ENCODE measurements at regions not wholly inside any gene's neighbourhood (a gene's known extent, or its start where the extent isn't known, plus 50 kb on each side); places are given as distances from the start of the nearest gene placed in this dataset.

DNA sequence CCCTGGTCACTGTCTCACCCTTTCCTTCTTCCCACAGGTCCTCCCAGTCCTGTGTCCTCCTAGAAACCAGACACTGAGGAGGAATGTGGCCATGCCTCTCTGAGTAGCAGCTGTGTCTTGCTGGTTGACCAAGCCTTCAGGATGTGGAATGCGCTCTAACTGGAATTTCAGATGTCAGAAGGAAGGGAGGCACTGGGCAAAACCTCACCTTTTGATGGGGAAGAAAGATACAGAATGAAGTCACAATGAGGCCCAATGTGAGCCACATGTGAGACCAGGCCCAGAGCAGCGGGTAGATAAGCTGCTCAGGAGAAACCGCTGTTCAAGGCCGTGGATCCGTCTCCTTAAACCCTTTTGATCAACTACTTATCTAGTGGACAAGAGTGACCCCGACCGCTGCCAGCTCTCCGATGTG lies 54.8 kb upstream of the ECHDC3 start (continued):
- TF ChIP-seq PRDM10 (tag by site-specific recombination; IDR thresholded peaks at IDR 0.05), result no peak

DNA sequence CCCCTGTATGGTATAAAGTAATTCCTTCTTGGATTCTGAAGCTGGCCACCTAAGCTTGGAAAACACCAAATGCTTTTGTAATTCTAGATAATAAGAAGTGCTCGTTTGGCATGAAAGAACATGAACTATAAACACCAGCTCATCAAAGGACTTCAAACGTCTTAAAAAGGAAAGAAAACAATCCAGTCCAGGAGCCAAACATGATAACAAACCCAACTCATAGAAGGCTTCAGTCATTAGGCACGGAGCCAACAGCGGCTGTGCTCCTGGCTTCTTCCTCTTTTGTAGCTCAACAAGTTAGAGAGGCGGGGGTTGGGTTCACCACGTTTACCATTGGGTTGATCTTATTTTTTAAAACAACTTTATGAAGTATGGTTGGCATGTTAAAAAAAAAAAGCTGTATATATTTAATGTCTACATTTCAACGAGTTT lies 56.4 kb upstream of the ECHDC3 start:
- Histone ChIP-seq H3K36me3 (ENCODE audit: control insufficient read depth in 2 of 2, insufficient read depth in 1 of 2, low read length in 2 of 2) (no peaks in the 10 kb centered on the region), H3K9me3 (ENCODE audit: control insufficient read depth, insufficient read depth, low read depth, low read length) (no peaks in the 10 kb centered on the region), H3K4me3 (ENCODE audit: low read depth, low read length) (no peak overlapping the region), H3K27ac (ENCODE audit: extremely low read depth, low read depth, low read length) (peak overlapping the region; percentile 79; the same call in 1 of the 2 replicates), H3K4me1 (ENCODE audit: control insufficient read depth, insufficient read depth, low read length) (peaks cover 10% of the 10 kb centered on the region)
- CTCF ChIA-PET, result no interaction called here
- POLR2A ChIA-PET, result no interaction called here
- TF ChIP-seq ZNF645 (tag by site-specific recombination; IDR thresholded peaks at IDR 0.05) (no peak), ZNF558 (tag by site-specific recombination; IDR thresholded peaks at IDR 0.05) (peak; percentile 50; the same call in 1 of the 2 replicates), SALL2 (tag by site-specific recombination; IDR thresholded peaks at IDR 0.05; ENCODE audit: borderline replicate concordance) (no peak), ZNF114 (tag by site-specific recombination; IDR thresholded peaks at IDR 0.05) (no peak), ZNF16 (tag by site-specific recombination; IDR thresholded peaks at IDR 0.05; ENCODE audit: low read depth) (no peak), ZNF561 (tag by site-specific recombination; IDR thresholded peaks at IDR 0.05; ENCODE audit: borderline replicate concordance) (peak; percentile 68), SCRT1 (tag by site-specific recombination; IDR thresholded peaks at IDR 0.05; ENCODE audit: borderline replicate concordance) (peak; percentile 92), FEZF1 (tag by site-specific recombination; IDR thresholded peaks at IDR 0.05) (peak; percentile 96), ZNF426 (tag by site-specific recombination; IDR thresholded peaks at IDR 0.05) (no peak), HOXA7 (CRISPR knock-in tag; IDR thresholded peaks at IDR 0.05; ENCODE audit: borderline replicate concordance) (no peak), ZXDB (tag by site-specific recombination; IDR thresholded peaks at IDR 0.05) (peak; percentile 93), ZNF133 (tag by site-specific recombination; IDR thresholded peaks at IDR 0.05) (no peak), SCRT2 (tag by site-specific recombination; IDR thresholded peaks at IDR 0.05) (peak; percentile 97), ZNF785 (tag by site-specific recombination; IDR thresholded peaks at IDR 0.05) (no peak), ZSCAN4 (tag by site-specific recombination; IDR thresholded peaks at IDR 0.05) (no peak), ZNF2 (tag by site-specific recombination; IDR thresholded peaks at IDR 0.05) (0 out of 2 replicates have a peak, but pooled peaks have one; percentile 44), ZNF292 (tag by site-specific recombination; IDR thresholded peaks at IDR 0.05; ENCODE audit: borderline replicate concordance, low read depth) (no peak), ZNF580 (tag by site-specific recombination; IDR thresholded peaks at IDR 0.05) (peak; percentile 52; the same call in 1 of the 2 replicates), SP7 (tag by site-specific recombination; IDR thresholded peaks at IDR 0.05) (peak; percentile 88), ZNF677 (tag by site-specific recombination; IDR thresholded peaks at IDR 0.05) (no peak), ZBTB7A (tag by site-specific recombination; IDR thresholded peaks at IDR 0.05; ENCODE audit: low read depth) (no peak), PRDM1 (tag by site-specific recombination; IDR thresholded peaks at IDR 0.05) (no peak), ZNF596 (tag by site-specific recombination; IDR thresholded peaks at IDR 0.05) (0 out of 2 replicates have a peak, but pooled peaks have one; percentile 32), ZNF600 (tag by site-specific recombination; IDR thresholded peaks at IDR 0.05) (0 out of 2 replicates have a peak, but pooled peaks have one; percentile 53), ZNF548 (tag by site-specific recombination; IDR thresholded peaks at IDR 0.05) (no peak), ZBTB1 (tag by site-specific recombination; IDR thresholded peaks at IDR 0.05) (0 out of 2 replicates have a peak, but pooled peaks have one; percentile 30), ZNF571 (tag by site-specific recombination; IDR thresholded peaks at IDR 0.05) (no peak), ZNF776 (tag by site-specific recombination; IDR thresholded peaks at IDR 0.05; ENCODE audit: borderline replicate concordance) (no peak), ZFP69B (tag by site-specific recombination; IDR thresholded peaks at IDR 0.05) (peak; percentile 79)
- TF ChIP-seq, protein P1, sequence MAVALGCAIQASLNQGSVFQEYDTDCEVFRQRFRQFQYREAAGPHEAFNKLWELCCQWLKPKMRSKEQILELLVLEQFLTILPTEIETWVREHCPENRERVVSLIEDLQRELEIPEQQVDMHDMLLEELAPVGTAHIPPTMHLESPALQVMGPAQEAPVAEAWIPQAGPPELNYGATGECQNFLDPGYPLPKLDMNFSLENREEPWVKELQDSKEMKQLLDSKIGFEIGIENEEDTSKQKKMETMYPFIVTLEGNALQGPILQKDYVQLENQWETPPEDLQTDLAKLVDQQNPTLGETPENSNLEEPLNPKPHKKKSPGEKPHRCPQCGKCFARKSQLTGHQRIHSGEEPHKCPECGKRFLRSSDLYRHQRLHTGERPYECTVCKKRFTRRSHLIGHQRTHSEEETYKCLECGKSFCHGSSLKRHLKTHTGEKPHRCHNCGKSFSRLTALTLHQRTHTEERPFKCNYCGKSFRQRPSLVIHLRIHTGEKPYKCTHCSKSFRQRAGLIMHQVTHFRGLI (tag by site-specific recombination; IDR thresholded peaks at IDR 0.05), result 0 out of 2 replicates have a peak, but pooled peaks have one; percentile 41

Data from HEK293 (cell line).